DOHH2 (cell line): ENCODE measurements at regions not wholly inside any gene's neighbourhood (a gene's known extent, or its start where the extent isn't known, plus 50 kb on each side); places are given as distances from the start of the nearest gene placed in this dataset.

Source experiments
- H3F3A ChIP-seq: fragments of 200-600 bp; sonication (generic), shearing (Covaris generic); 2 replicates; pipeline ENCODE4 v1.6.0; 2016; ENCODE audit warnings: antibody characterized with exemption, mild to moderate bottlenecking; ENCODE audit not compliant: control insufficient read depth, insufficient read depth
- H3K27ac ChIP-seq: fragments of 200-600 bp; sonication (generic); 2 replicates; pipeline ENCODE4 v1.5.1; 2014; ENCODE audit warnings: low read depth, mild to moderate bottlenecking, low read length, moderate library complexity
- H3K27me3 ChIP-seq: fragments of 200-600 bp; sonication (generic); 2 replicates; pipeline ENCODE4 v1.6.1; 2014; ENCODE audit warnings: mild to moderate bottlenecking, low read length, mixed read lengths; ENCODE audit not compliant: control insufficient read depth
- H3K36me3 ChIP-seq: fragments of 200-600 bp; sonication (generic); 2 replicates; pipeline ENCODE4 v1.6.1; 2014; ENCODE audit warnings: mild to moderate bottlenecking, low read length, moderate library complexity, mixed read lengths; ENCODE audit not compliant: control insufficient read depth
- H3K4me1 ChIP-seq: fragments of 200-600 bp; sonication (generic); 2 replicates; pipeline ENCODE4 v1.6.1; 2014; ENCODE audit warnings: mild to moderate bottlenecking, low read length, mixed read lengths; ENCODE audit not compliant: control insufficient read depth
- H3K4me2 ChIP-seq: fragments of 200-600 bp; sonication (generic); 2 replicates; pipeline ENCODE4 v1.6.0; 2014; ENCODE audit warnings: mild to moderate bottlenecking, low read length, moderate library complexity
- H3K4me3 ChIP-seq: fragments of 200-600 bp; sonication (generic); 2 replicates; pipeline ENCODE4 v1.5.1; 2014; ENCODE audit warnings: mild to moderate bottlenecking, low read length, mixed read lengths
- H3K79me2 ChIP-seq: fragments of 200-600 bp; sonication (generic); 2 replicates; pipeline ENCODE4 v1.6.1; 2014; ENCODE audit warnings: mild to moderate bottlenecking, low read length, mixed read lengths; ENCODE audit not compliant: control insufficient read depth
- H3K9me2 ChIP-seq: fragments of 200-600 bp; sonication (generic); replicated peaks from 2 replicates; pipeline ENCODE4 v1.6.1; 2014; ENCODE audit warnings: mild to moderate bottlenecking, low read length, mixed read lengths; ENCODE audit not compliant: control insufficient read depth
- H3K9me3 ChIP-seq: fragments of 200-600 bp; sonication (generic); 2 replicates; pipeline ENCODE4 v1.6.1; 2014; ENCODE audit warnings: antibody characterized with exemption, low read length, mixed read lengths; ENCODE audit not compliant: control insufficient read depth, insufficient read depth
- H4K20me1 ChIP-seq: fragments of 200-600 bp; sonication (generic); 2 replicates; pipeline ENCODE4 v1.6.0; 2014; ENCODE audit warnings: low read depth, mild to moderate bottlenecking, antibody characterized with exemption, low read length, moderate library complexity; ENCODE audit not compliant: control insufficient read depth, insufficient read depth
- EZH2phosphoT487 ChIP-seq: fragments of 200-600 bp; sonication (generic); IDR thresholded peaks from 2 replicates; pipeline ENCODE4 v1.6.1; 2017; ENCODE audit warnings: borderline replicate concordance, mild to moderate bottlenecking, antibody characterized with exemption, low read length, moderate library complexity, mixed read lengths
- TF ChIP-seq, protein P1 (sequence below): fragments of 200-600 bp; sonication (generic); IDR thresholded peaks from one replicate; pipeline ENCODE4 v1.5.1; 2014; ENCODE audit warnings: antibody characterized with exemption, mild to moderate bottlenecking, low read depth, low read length; ENCODE audit not compliant: poor library complexity, severe bottlenecking

- TF ChIP-seq, protein P1, sequence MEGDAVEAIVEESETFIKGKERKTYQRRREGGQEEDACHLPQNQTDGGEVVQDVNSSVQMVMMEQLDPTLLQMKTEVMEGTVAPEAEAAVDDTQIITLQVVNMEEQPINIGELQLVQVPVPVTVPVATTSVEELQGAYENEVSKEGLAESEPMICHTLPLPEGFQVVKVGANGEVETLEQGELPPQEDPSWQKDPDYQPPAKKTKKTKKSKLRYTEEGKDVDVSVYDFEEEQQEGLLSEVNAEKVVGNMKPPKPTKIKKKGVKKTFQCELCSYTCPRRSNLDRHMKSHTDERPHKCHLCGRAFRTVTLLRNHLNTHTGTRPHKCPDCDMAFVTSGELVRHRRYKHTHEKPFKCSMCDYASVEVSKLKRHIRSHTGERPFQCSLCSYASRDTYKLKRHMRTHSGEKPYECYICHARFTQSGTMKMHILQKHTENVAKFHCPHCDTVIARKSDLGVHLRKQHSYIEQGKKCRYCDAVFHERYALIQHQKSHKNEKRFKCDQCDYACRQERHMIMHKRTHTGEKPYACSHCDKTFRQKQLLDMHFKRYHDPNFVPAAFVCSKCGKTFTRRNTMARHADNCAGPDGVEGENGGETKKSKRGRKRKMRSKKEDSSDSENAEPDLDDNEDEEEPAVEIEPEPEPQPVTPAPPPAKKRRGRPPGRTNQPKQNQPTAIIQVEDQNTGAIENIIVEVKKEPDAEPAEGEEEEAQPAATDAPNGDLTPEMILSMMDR = no peak
- TF ChIP-seq EZH2phosphoT487 = no peak
- no peak overlapping the region for H3K4me3 ChIP-seq
- no peaks in the 10 kb centered on the region for H3K36me3 ChIP-seq
- H3F3A ChIP-seq = no peaks in the 10 kb centered on the region
- no peaks in the 10 kb centered on the region for H3K9me3 ChIP-seq
- H3K4me1 ChIP-seq = no peaks in the 10 kb centered on the region
- H3K9me2 ChIP-seq = no peaks in the 10 kb centered on the region
- no peaks in the 10 kb centered on the region for H3K27me3 ChIP-seq
- no peak overlapping the region for H3K4me2 ChIP-seq
- H4K20me1 ChIP-seq = no peaks in the 10 kb centered on the region
- no peak overlapping the region for H3K27ac ChIP-seq
- H3K79me2 ChIP-seq = no peaks in the 10 kb centered on the region
These were observed 283.2 kb downstream of the NUAK1 start for GRCh38 chr12:105855361-105856047.

DNA sequence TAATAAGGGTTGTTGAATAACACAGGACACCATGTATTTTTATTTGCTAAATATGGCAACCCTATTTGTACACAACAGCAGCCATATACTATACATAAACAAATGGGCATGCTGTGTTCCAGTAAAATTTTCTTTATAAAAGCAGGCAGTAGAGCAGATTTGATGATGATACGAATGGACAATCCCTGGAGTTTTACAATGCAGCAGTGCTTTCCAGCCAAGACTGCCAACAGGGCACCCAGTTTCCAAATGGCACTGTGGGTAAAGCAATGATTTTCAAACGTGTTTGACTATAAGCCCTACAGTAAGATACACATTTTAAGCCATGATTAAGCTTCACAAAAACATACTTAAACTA is 282.7 kb downstream of the NUAK1 start:
- H3K9me2 ChIP-seq = no peaks in the 10 kb centered on the region
- no peaks in the 10 kb centered on the region for H3K27me3 ChIP-seq
- no peaks in the 10 kb centered on the region for H3K9me3 ChIP-seq
- TF ChIP-seq, protein P1 = no peak
- TF ChIP-seq EZH2phosphoT487 = no peak
- no peaks in the 10 kb centered on the region for H3K79me2 ChIP-seq
- H3F3A ChIP-seq = no peaks in the 10 kb centered on the region
- no peaks in the 10 kb centered on the region for H3K4me1 ChIP-seq
- no peak overlapping the region for H3K4me2 ChIP-seq
- H3K4me3 ChIP-seq = no peak overlapping the region
- H4K20me1 ChIP-seq = no peaks in the 10 kb centered on the region
- no peak overlapping the region for H3K27ac ChIP-seq
- no peaks in the 10 kb centered on the region for H3K36me3 ChIP-seq

DNA sequence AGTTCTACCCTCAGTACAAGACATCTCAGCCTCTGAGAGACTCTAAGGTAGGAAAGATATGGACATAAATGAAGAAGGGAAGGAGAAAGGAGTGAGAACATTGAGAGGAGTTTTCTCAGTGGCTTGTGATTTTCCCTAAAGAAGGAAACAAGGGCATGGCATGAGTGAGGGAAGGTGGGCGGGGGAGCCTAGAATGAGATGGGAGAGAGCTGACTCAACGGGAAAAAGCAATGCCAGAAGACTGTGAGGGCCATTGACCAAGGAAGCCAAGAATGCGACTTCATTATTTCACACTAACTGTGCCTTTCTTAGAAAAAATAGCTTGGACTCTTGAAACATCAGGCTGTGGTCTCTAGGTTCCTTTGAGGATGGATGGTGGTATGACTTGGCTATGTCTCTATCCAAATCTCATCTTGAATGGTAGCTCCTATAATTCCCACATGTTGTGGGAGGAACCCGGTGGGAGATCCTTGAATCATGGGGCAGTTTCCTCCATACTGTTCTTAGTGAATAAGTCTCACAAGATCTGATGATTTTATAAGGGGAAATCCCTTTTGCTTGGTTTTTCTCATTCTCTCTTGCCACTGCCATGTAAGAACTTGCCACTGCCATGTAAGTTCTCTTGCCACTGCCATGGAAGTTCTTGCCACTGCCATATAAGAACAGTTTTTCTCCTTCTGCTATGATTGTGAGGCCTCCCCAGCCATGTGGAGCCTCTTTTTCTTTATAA is 279.6 kb downstream of the NUAK1 start:
- H3K9me2 ChIP-seq = no peaks in the 10 kb centered on the region
- H3K4me1 ChIP-seq = no peaks in the 10 kb centered on the region
- H3K9me3 ChIP-seq = no peaks in the 10 kb centered on the region
- H3K4me2 ChIP-seq = no peak overlapping the region
- no peaks in the 10 kb centered on the region for H3K79me2 ChIP-seq
- no peaks in the 10 kb centered on the region for H3F3A ChIP-seq
- no peak overlapping the region for H3K27ac ChIP-seq
- H3K4me3 ChIP-seq = no peak overlapping the region
- H3K27me3 ChIP-seq = no peaks in the 10 kb centered on the region
- no peak for TF ChIP-seq EZH2phosphoT487
- TF ChIP-seq, protein P1 = no peak
- no peaks in the 10 kb centered on the region for H3K36me3 ChIP-seq
- no peaks in the 10 kb centered on the region for H4K20me1 ChIP-seq
